Prostate gland (tissue), 2 donors: ENCODE measurements at regions not wholly inside any gene's neighbourhood (a gene's known extent, or its start where the extent isn't known, plus 50 kb on each side); places are given as distances from the start of the nearest gene placed in this dataset.

Experiments
- CTCF ChIP-seq, 4 experiments: fragments of 200-600 bp in 2 of 4; fragments of 450-650 bp in 2 of 4; sonication (generic) in 2 of 4; IDR thresholded peaks; 1 replicate in 3 of 4; 2 replicates in 1 of 4; pipeline ENCODE4 v1.5.1; 2016 to 2019; ENCODE audit warnings: antibody characterized with exemption in 4 of 4, mild to moderate bottlenecking in 2 of 4, moderate library complexity in 2 of 4
- POLR2AphosphoS5 ChIP-seq: sonication (generic); formaldehyde crosslinking; IDR thresholded peaks from one replicate; pipeline ENCODE4 v1.6.1; 2017; ENCODE audit warnings: antibody characterized with exemption

GRCh38 chr6:44662461-44663121 is 275.1 kb downstream of the CDC5L start:
- TF ChIP-seq CTCF (IDR thresholded peaks at IDR 0.05) (no peak), POLR2AphosphoS5 (no peak)
